Left ventricle myocardium superior (tissue), 1 donor: ENCODE measurements at regions not wholly inside any gene's neighbourhood (a gene's known extent, or its start where the extent isn't known, plus 50 kb on each side); places are given as distances from the start of the nearest gene placed in this dataset.
"Not testable (repeated sequence)": the region's sequence is repeated elsewhere in the genome, so short reads cannot be mapped to it uniquely, and the experiment has no call there.

Source experiments
- ATAC-seq: fragments of 200-7000 bp; cut with Tn5 transposase; one replicate; pipeline ENCODE4 v1.9.1; 2020; ENCODE audit warnings: mild to moderate bottlenecking, moderate library complexity
- DNase-seq: peaks from one replicate; pipeline ENCODE4 v3.0.0-alpha.2; 2020
- intact Hi-C: fragments of 100-400 bp; cut with micrococcal nuclease; formaldehyde crosslinking; loops from one replicate; pipeline ENCODE4 v1.11.0; 2022
- donor health status: DM: no; HTN: yes; CAD: no; lungs with severe emphysema.

- no peak for ATAC-seq
- no peak for DNase-seq
- intact Hi-C loops = loop anchor here (5.0 kb wide), 1 partner anchor 421 kb away; no protein-coding TSS in a partner anchor
Observed at GRCh38 chr2:62413116-62413663, 92.8 kb downstream of the TMEM17 start.

GRCh38 chr2:62412347-62412742 is 93.7 kb downstream of the TMEM17 start:
- DNase-seq (no peak), ATAC-seq (no peak)
- intact Hi-C loops = loop anchor here (5.0 kb wide), 1 partner anchor 420 kb away; no protein-coding TSS in a partner anchor

GRCh38 chr2:62410926-62411456 is 95.0 kb downstream of the TMEM17 start:
- intact Hi-C loops = loop anchor here (2.0 to 5.0 kb wide), 2 partner anchors 419 to 492 kb away; no protein-coding TSS in a partner anchor

GRCh38 chr2:62410015-62410453 is 96.0 kb downstream of the TMEM17 start:
- DNase-seq = no peak
- peak; percentile 27 for ATAC-seq
- intact Hi-C loops = loop anchor here (2.0 to 5.0 kb wide), 2 partner anchors 418 to 491 kb away; no protein-coding TSS in a partner anchor

More at GRCh38 chr2:62410926-62411456, 95.0 kb downstream of the TMEM17 start:
- DNase-seq = no peak
- peak; percentile 8 for ATAC-seq

- ATAC-seq = no peak
- intact Hi-C loops = no loop called here
- no peak for DNase-seq
Observed at GRCh38 chr2:62409442-62409841, 96.6 kb downstream of the TMEM17 start.

GRCh38 chr2:62408241-62408677 is 97.7 kb downstream of the TMEM17 start:
- ATAC-seq = peak; percentile 41
- peak; percentile 49 for DNase-seq
- intact Hi-C loops = no loop called here

GRCh38 chr2:62407838-62408237 is 98.2 kb downstream of the TMEM17 start:
- intact Hi-C loops = no loop called here
- ATAC-seq (no peak), DNase-seq (no peak)

- intact Hi-C loops = no loop called here
- no peak for ATAC-seq
- no peak for DNase-seq
Observed at GRCh38 chr2:62407401-62407800, 98.6 kb downstream of the TMEM17 start.

GRCh38 chr2:62406573-62407043 is 99.4 kb downstream of the TMEM17 start:
- DNase-seq (no peak), ATAC-seq (no peak)
- intact Hi-C loops = no loop called here

GRCh38 chr2:62404913-62405312 is 101.1 kb downstream of the TMEM17 start:
- ATAC-seq = no peak
- no peak for DNase-seq
- intact Hi-C loops = no loop called here

GRCh38 chr2:62402156-62402555 is 103.8 kb downstream of the TMEM17 start:
- no peak for DNase-seq
- intact Hi-C loops = no loop called here
- ATAC-seq = no peak

GRCh38 chr2:62398356-62398755 is 107.6 kb downstream of the TMEM17 start:
- ATAC-seq = no peak
- no peak for DNase-seq
- intact Hi-C loops = no loop called here

- ATAC-seq = no peak
- intact Hi-C loops = no loop called here
Observed at GRCh38 chr2:62396880-62397279, 109.1 kb downstream of the TMEM17 start.

GRCh38 chr2:62393293-62393692 is 112.7 kb downstream of the TMEM17 start:
- no peak for ATAC-seq
- intact Hi-C loops = no loop called here
- DNase-seq = no peak

More at GRCh38 chr2:62396880-62397279, 109.1 kb downstream of the TMEM17 start:
- DNase-seq = no peak

- no peak for ATAC-seq
- intact Hi-C loops = no loop called here
- DNase-seq = no peak
Observed at GRCh38 chr2:62391696-62392095, 114.3 kb downstream of the TMEM17 start.

GRCh38 chr2:62386378-62386777 is 119.6 kb downstream of the TMEM17 start:
- ATAC-seq, DNase-seq, intact Hi-C loops: not testable (repeated sequence)

- ATAC-seq = no peak
- DNase-seq = no peak
- intact Hi-C loops = no loop called here
Observed at GRCh38 chr2:62383846-62384245, 122.1 kb downstream of the TMEM17 start.

GRCh38 chr2:62382757-62383156 is 123.2 kb downstream of the TMEM17 start:
- ATAC-seq (peak; percentile 24), DNase-seq (no peak)
- intact Hi-C loops = no loop called here

- no peak for DNase-seq
- no peak for ATAC-seq
- intact Hi-C loops = no loop called here
Observed at GRCh38 chr2:62382122-62382521, 123.9 kb downstream of the TMEM17 start.

GRCh38 chr2:62381656-62382055 is 124.3 kb downstream of the TMEM17 start:
- ATAC-seq (no peak), DNase-seq (no peak)
- intact Hi-C loops = no loop called here

- intact Hi-C loops = no loop called here
- ATAC-seq = no peak
Observed at GRCh38 chr2:62379566-62379965, 126.4 kb downstream of the TMEM17 start.

More at GRCh38 chr2:62379566-62379965, 126.4 kb downstream of the TMEM17 start:
- DNase-seq = no peak
